ENCODE measurements at regions not wholly inside any gene's neighbourhood (a gene's known extent, or its start where the extent isn't known, plus 50 kb on each side); places are given as distances from the start of the nearest gene placed in this dataset.

- TF ChIP-seq CTCF (IDR thresholded peaks at IDR 0.05; ENCODE audit: low read length): no peak
- no peak for TF ChIP-seq EZH2 (optimal IDR thresholded peaks at IDR 0.05; ENCODE audit: low read depth, low read length)
- TF ChIP-seq EZH2phosphoT487 (IDR thresholded peaks at IDR 0.05; ENCODE audit: low read length): no peak
These were observed 164.9 kb upstream of the BLID start for GRCh38 chr11:122280870-122281269.
